B cell (primary cell): ENCODE measurements at regions not wholly inside any gene's neighbourhood (a gene's known extent, or its start where the extent isn't known, plus 50 kb on each side); places are given as distances from the start of the nearest gene placed in this dataset.

Experiments used
- EZH2 ChIP-seq: IDR thresholded peaks from 2 replicates; pipeline ENCODE4 v1.6.1; 2012; ENCODE audit warnings: borderline replicate concordance, low read depth, mild to moderate bottlenecking, moderate library complexity, low read length; ENCODE audit not compliant: insufficient read depth, poor library complexity, severe bottlenecking
- TF ChIP-seq, protein P1 (sequence below): fragments of 200-600 bp; IDR thresholded peaks from one replicate; pipeline ENCODE4 v1.8.0; 2022; ENCODE audit warnings: antibody characterized with exemption, mild to moderate bottlenecking

DNA sequence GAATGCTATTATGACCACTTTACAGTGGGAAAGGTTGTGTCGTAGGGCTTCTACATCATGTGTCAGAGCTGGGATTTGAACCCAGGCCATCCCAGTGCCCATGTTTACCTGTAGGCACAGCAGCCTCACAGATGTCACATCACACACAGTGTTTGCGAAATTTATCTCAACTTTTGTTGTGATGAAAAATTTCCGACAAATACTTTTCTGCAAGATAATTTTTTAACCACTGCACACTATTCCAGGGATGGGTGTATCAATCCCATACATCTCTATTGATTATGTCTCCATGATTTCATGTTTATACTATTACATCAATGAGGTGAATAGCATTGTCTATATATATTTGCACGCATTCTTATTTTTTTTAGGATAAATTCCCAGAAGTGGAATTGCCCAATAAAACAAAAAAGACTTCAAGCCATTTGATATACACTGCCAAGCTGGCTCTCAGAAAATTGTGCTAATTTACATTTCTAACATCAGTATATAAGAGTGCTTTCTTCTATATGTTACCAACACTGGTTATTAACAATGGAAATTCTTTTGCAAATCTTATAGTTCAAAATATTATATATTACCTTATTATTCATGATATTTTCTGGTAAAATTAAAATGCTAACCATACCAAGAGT, 189.1 kb upstream of the ZNF217 start:
- TF ChIP-seq, protein P1, sequence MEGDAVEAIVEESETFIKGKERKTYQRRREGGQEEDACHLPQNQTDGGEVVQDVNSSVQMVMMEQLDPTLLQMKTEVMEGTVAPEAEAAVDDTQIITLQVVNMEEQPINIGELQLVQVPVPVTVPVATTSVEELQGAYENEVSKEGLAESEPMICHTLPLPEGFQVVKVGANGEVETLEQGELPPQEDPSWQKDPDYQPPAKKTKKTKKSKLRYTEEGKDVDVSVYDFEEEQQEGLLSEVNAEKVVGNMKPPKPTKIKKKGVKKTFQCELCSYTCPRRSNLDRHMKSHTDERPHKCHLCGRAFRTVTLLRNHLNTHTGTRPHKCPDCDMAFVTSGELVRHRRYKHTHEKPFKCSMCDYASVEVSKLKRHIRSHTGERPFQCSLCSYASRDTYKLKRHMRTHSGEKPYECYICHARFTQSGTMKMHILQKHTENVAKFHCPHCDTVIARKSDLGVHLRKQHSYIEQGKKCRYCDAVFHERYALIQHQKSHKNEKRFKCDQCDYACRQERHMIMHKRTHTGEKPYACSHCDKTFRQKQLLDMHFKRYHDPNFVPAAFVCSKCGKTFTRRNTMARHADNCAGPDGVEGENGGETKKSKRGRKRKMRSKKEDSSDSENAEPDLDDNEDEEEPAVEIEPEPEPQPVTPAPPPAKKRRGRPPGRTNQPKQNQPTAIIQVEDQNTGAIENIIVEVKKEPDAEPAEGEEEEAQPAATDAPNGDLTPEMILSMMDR, result no peak
- no peak for TF ChIP-seq EZH2
